ENCODE measurements at regions not wholly inside any gene's neighbourhood (a gene's known extent, or its start where the extent isn't known, plus 50 kb on each side); places are given as distances from the start of the nearest gene placed in this dataset.
"Not testable (repeated sequence)": the region's sequence is repeated elsewhere in the genome, so short reads cannot be mapped to it uniquely, and the experiment has no call there.

- ATAC-seq, result no peak
- H3K27ac ChIP-seq, result no peak overlapping the region
- no peak overlapping the region for H3K4me3 ChIP-seq
- no peaks in the 10 kb centered on the region for H3K27me3 ChIP-seq
- DNase-seq, result no peak
- TF ChIP-seq POLR2A (IDR thresholded peaks at IDR 0.05), result no peak
- TF ChIP-seq CTCF (IDR thresholded peaks at IDR 0.05 in 4 of 5, conservative IDR thresholded peaks at IDR 0.05 in 1 of 5), result no peak
- no peaks in the 10 kb centered on the region for H3K4me1 ChIP-seq
- no peaks in the 10 kb centered on the region for H3K9me3 ChIP-seq
- intact Hi-C loops (cut with DNase I; ENCODE audit: low total_unique reads) (no loop called here), in situ Hi-C loops (cut with MboI; ENCODE audit: low sequenced_read_pairs in 4 of 4) (no loop called here)
- no peaks in the 10 kb centered on the region for H3K36me3 ChIP-seq
These were observed 167.5 kb downstream of the PRKX start for GRCh38 chrX:3545901-3546300.

DNA sequence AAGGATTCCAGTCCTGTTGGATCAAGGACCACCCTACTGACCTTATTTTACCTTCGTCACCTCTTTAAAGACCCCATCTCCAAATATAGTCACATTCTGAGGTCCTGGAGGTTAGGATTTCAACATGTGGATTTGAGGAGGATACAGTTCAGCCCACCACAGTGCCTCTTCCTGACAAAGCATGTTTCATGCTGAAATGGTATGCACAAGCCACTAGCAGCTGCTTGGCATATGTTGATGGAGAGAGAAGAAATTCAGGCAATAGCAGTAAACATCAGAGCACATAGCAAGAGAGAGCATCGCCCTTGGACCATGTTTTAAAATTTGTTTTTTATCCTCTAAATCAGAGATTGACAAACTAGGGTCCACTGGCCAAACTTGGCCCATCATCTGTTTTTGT is 172.1 kb downstream of the PRKX start:
- Histone ChIP-seq H3K27ac (no peak overlapping the region), H3K4me3 (no peak overlapping the region), H3K27me3 (no peaks in the 10 kb centered on the region), H3K9me3 (no peaks in the 10 kb centered on the region), H3K4me1 (no peaks in the 10 kb centered on the region), H3K36me3 (no peaks in the 10 kb centered on the region)
- TF ChIP-seq CTCF (IDR thresholded peaks at IDR 0.05 in 4 of 5, conservative IDR thresholded peaks at IDR 0.05 in 1 of 5) (no peak), POLR2A (IDR thresholded peaks at IDR 0.05) (no peak)
- ATAC-seq (no peak), DNase-seq (no peak)
- intact Hi-C loops (cut with DNase I; ENCODE audit: low total_unique reads), result no loop called here
- in situ Hi-C loops (cut with MboI; ENCODE audit: low sequenced_read_pairs in 4 of 4), result no loop called here

DNA sequence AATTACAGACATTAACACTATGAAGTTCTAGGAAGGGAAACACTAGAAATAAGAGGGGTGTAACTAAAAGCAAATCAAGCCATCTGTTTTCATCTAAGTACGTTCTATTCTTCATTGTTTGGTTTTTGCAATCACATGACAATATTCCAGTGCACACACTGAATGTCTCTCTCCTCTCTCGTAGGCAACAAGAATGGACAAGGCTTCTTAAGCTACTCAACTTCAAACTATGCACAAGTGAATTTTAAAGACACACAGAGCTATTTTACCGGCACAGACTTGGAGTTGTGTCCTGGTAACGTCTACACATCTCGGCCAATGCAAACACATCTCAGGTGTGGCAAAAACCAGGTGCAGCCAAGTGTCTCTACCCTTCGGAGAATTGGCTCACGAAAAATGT is 173.3 kb downstream of the PRKX start:
- in situ Hi-C loops (cut with MboI; ENCODE audit: low sequenced_read_pairs in 4 of 4) (no loop called here), intact Hi-C loops (cut with DNase I; ENCODE audit: low total_unique reads) (no loop called here)
- no peak overlapping the region for H3K27ac ChIP-seq
- DNase-seq, result no peak
- no peak overlapping the region for H3K4me3 ChIP-seq
- H3K9me3 ChIP-seq, result no peaks in the 10 kb centered on the region
- no peaks in the 10 kb centered on the region for H3K4me1 ChIP-seq
- no peaks in the 10 kb centered on the region for H3K36me3 ChIP-seq
- no peak for ATAC-seq
- no peaks in the 10 kb centered on the region for H3K27me3 ChIP-seq
- TF ChIP-seq CTCF (IDR thresholded peaks at IDR 0.05 in 4 of 5, conservative IDR thresholded peaks at IDR 0.05 in 1 of 5) (no peak), POLR2A (IDR thresholded peaks at IDR 0.05) (no peak)

DNA sequence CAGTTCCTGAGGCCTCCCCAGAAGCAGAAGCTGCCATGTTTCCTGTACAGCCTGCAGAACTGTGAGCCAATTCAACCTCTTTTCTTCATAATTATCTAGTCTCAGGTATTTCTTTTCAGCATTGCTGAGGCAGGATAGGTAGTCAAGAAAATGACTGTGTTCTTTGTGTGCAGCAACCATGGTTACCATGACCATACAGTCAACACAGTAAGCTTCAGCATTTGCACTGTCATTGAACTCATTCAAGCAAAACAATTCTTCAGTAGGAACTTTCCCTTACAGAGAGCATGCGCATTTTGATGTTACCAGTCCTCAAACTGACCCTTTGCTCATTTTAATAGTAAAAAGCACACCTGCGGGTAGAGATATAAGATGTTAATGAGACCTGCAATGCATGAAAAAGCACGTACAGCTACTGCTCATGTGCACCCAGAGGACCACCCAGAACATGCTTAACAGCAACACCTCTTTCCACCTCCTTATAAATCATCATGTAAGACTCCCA is 180.8 kb downstream of the PRKX start:
- no peak for ATAC-seq
- Histone ChIP-seq H3K36me3 (no peaks in the 10 kb centered on the region), H3K27ac (no peak overlapping the region), H3K9me3 (no peaks in the 10 kb centered on the region), H3K4me1 (no peaks in the 10 kb centered on the region), H3K4me3 (no peak overlapping the region), H3K27me3 (no peaks in the 10 kb centered on the region)
- in situ Hi-C loops (cut with MboI; ENCODE audit: low sequenced_read_pairs in 4 of 4) (no loop called here), intact Hi-C loops (cut with DNase I; ENCODE audit: low total_unique reads) (no loop called here)
- TF ChIP-seq POLR2A (IDR thresholded peaks at IDR 0.05) (no peak), CTCF (IDR thresholded peaks at IDR 0.05 in 4 of 5, conservative IDR thresholded peaks at IDR 0.05 in 1 of 5) (no peak)
- DNase-seq, result no peak

DNA sequence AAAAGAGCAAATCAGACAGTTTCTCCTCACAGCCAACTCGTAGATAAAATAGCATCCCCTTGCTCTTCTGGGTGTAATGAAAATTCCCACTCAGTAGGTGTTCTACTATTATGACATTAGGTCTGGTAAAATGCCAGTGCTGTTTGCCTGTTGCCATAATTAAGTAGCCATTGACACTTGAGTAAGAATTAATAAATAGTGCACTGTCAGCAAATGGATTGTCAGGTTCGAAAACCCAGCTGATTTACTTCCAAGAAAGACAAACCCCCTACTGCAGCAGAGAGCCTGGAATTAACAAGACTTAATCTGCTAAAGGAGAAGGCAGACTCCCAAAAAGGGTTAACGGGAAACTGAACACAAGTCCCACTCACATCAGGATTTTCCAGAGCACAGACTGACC is 182.0 kb downstream of the PRKX start:
- H3K4me1 ChIP-seq; H3K36me3 ChIP-seq; in situ Hi-C loops (cut with MboI; ENCODE audit: low sequenced_read_pairs in 4 of 4); ATAC-seq; DNase-seq; H3K4me3 ChIP-seq; H3K9me3 ChIP-seq; H3K27me3 ChIP-seq; intact Hi-C loops (cut with DNase I; ENCODE audit: low total_unique reads); H3K27ac ChIP-seq: not testable (repeated sequence)

Data from gastrocnemius medialis (tissue), 4 donors.